ENCODE measurements at regions not wholly inside any gene's neighbourhood (a gene's known extent, or its start where the extent isn't known, plus 50 kb on each side); places are given as distances from the start of the nearest gene placed in this dataset.

DNA sequence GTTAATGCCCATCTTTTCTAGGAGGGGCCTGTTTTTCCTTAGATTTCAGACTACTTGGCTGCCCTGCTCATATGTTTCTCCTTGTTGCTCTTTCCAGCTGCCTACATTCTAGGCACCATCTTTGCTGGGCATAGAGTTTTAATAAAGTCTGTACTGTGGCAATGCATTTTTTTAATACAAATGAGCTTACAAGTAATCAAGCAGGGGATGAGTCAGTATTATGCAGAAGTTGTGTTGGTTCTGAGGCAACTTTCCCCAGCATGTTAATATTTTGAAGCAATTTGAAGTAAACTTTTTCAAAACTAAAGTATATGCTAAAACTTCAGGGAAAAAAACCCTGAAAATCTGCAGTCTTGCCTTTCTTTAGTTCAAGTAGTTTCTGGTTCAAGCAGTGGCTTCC lies 372.0 kb upstream of the GATB start (continued):
- TF ChIP-seq, protein P1, sequence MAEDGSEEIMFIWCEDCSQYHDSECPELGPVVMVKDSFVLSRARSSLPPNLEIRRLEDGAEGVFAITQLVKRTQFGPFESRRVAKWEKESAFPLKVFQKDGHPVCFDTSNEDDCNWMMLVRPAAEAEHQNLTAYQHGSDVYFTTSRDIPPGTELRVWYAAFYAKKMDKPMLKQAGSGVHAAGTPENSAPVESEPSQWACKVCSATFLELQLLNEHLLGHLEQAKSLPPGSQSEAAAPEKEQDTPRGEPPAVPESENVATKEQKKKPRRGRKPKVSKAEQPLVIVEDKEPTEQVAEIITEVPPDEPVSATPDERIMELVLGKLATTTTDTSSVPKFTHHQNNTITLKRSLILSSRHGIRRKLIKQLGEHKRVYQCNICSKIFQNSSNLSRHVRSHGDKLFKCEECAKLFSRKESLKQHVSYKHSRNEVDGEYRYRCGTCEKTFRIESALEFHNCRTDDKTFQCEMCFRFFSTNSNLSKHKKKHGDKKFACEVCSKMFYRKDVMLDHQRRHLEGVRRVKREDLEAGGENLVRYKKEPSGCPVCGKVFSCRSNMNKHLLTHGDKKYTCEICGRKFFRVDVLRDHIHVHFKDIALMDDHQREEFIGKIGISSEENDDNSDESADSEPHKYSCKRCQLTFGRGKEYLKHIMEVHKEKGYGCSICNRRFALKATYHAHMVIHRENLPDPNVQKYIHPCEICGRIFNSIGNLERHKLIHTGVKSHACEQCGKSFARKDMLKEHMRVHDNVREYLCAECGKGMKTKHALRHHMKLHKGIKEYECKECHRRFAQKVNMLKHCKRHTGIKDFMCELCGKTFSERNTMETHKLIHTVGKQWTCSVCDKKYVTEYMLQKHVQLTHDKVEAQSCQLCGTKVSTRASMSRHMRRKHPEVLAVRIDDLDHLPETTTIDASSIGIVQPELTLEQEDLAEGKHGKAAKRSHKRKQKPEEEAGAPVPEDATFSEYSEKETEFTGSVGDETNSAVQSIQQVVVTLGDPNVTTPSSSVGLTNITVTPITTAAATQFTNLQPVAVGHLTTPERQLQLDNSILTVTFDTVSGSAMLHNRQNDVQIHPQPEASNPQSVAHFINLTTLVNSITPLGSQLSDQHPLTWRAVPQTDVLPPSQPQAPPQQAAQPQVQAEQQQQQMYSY (CRISPR knock-in tag; IDR thresholded peaks at IDR 0.05) = no peak
- TF ChIP-seq, protein P2, sequence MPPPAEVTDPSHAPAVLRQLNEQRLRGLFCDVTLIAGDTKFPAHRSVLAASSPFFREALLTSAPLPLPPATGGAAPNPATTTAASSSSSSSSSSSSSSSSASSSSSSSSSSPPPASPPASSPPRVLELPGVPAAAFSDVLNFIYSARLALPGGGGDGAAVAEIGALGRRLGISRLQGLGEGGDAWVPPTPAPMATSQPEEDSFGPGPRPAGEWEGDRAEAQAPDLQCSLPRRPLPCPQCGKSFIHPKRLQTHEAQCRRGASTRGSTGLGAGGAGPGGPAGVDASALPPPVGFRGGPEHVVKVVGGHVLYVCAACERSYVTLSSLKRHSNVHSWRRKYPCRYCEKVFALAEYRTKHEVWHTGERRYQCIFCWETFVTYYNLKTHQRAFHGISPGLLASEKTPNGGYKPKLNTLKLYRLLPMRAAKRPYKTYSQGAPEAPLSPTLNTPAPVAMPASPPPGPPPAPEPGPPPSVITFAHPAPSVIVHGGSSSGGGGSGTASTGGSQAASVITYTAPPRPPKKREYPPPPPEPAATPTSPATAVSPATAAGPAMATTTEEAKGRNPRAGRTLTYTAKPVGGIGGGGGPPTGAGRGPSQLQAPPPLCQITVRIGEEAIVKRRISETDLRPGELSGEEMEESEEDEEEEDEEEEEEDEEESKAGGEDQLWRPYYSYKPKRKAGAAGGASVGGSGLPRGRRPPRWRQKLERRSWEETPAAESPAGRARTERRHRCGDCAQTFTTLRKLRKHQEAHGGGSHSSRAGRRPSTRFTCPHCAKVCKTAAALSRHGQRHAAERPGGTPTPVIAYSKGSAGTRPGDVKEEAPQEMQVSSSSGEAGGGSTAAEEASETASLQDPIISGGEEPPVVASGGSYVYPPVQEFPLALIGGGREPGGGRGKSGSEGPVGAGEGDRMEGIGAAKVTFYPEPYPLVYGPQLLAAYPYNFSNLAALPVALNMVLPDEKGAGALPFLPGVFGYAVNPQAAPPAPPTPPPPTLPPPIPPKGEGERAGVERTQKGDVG (CRISPR knock-in tag; IDR thresholded peaks at IDR 0.05) = no peak
- TF ChIP-seq DPF2 (IDR thresholded peaks at IDR 0.05) (no peak), FOS (IDR thresholded peaks at IDR 0.05; ENCODE audit: borderline replicate concordance, extremely low read depth, insufficient read length) (no peak), USF1 (IDR thresholded peaks at IDR 0.05; ENCODE audit: borderline replicate concordance, extremely low read length, insufficient read depth, low read depth, low read length) (no peak), ZNF217 (IDR thresholded peaks at IDR 0.05) (no peak), ASH2L (IDR thresholded peaks at IDR 0.05; ENCODE audit: borderline replicate concordance, low read depth) (no peak), SUPT20H (IDR thresholded peaks at IDR 0.05; ENCODE audit: borderline replicate concordance, control insufficient read depth, low read depth, low read length) (no peak), MEF2B (IDR thresholded peaks at IDR 0.05; ENCODE audit: partially characterized antibody, poor library complexity, severe bottlenecking) (no peak), NRF1 (conservative IDR thresholded peaks at IDR 0.05; ENCODE audit: low read depth, low read length) (no peak), ZNF207 (IDR thresholded peaks at IDR 0.05; ENCODE audit: borderline replicate concordance) (no peak), RAD21 (IDR thresholded peaks at IDR 0.05; ENCODE audit: insufficient read depth, low read depth, low read length) (no peak)
- TF ChIP-seq, protein P3, sequence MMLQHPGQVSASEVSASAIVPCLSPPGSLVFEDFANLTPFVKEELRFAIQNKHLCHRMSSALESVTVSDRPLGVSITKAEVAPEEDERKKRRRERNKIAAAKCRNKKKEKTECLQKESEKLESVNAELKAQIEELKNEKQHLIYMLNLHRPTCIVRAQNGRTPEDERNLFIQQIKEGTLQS (IDR thresholded peaks at IDR 0.05; ENCODE audit: borderline replicate concordance, extremely low read depth, low read depth, low read length) = no peak

Data from GM12878 (cell line).